HCT116 (cell line): ENCODE measurements at regions not wholly inside any gene's neighbourhood (a gene's known extent, or its start where the extent isn't known, plus 50 kb on each side); places are given as distances from the start of the nearest gene placed in this dataset.

ENCODE experiments used
- EZH2phosphoT487 ChIP-seq: fragments of 200-600 bp; IDR thresholded peaks from 2 replicates; pipeline ENCODE4 v1.6.1; 2018; ENCODE audit warnings: antibody characterized with exemption, borderline replicate concordance
- POLR2A ChIP-seq: IDR thresholded peaks from 2 replicates; pipeline ENCODE4 v1.7.0; 2011; ENCODE audit warnings: borderline replicate concordance; ENCODE audit not compliant: insufficient read depth, insufficient read length; ENCODE audit errors: extremely low read depth
- POLR2AphosphoS5 ChIP-seq: IDR thresholded peaks from 2 replicates; pipeline ENCODE4 v1.6.1; 2011; ENCODE audit warnings: mild to moderate bottlenecking, low read depth, low read length, moderate library complexity
- SIN3A ChIP-seq: IDR thresholded peaks from 2 replicates; pipeline ENCODE4 v1.6.1; 2012; ENCODE audit warnings: low read depth
- SP1 ChIP-seq: IDR thresholded peaks from 2 replicates; pipeline ENCODE4 v1.6.1; 2012; ENCODE audit warnings: low read depth
- SRF ChIP-seq: IDR thresholded peaks from 2 replicates; pipeline ENCODE4 v1.6.1; 2012; ENCODE audit warnings: low read depth
- YY1 ChIP-seq: IDR thresholded peaks from 2 replicates; pipeline ENCODE4 v1.6.1; 2011; ENCODE audit warnings: low read length, low read depth, moderate library complexity, mild to moderate bottlenecking; ENCODE audit not compliant: insufficient replicate concordance; ENCODE audit errors: extremely low read depth
- TF ChIP-seq, protein P1 (sequence below): IDR thresholded peaks from 2 replicates; pipeline ENCODE4 v1.6.1; 2011; ENCODE audit warnings: mild to moderate bottlenecking, low read length, moderate library complexity; ENCODE audit not compliant: insufficient replicate concordance; ENCODE audit errors: extremely low read depth
- TF ChIP-seq, protein P2 (sequence below), 3 experiments: fragments of 200-600 bp in 1 of 3; sonication (generic) in 1 of 3; IDR thresholded peaks in 2 of 3; conservative IDR thresholded peaks in 1 of 3; 2 replicates each; pipeline ENCODE4 v1.5.1; 2012 to 2017; ENCODE audit warnings: low read depth in 2 of 3, low read length in 2 of 3, antibody characterized with exemption in 1 of 3, borderline replicate concordance in 1 of 3, control low read depth in 1 of 3, mild to moderate bottlenecking in 1 of 3, mixed read lengths in 1 of 3, mixed run types in 1 of 3, moderate library complexity in 1 of 3; ENCODE audit not compliant: insufficient read depth in 1 of 3
- TF ChIP-seq, protein P3 (sequence below): IDR thresholded peaks from 2 replicates; pipeline ENCODE4 v1.6.1; 2012

DNA sequence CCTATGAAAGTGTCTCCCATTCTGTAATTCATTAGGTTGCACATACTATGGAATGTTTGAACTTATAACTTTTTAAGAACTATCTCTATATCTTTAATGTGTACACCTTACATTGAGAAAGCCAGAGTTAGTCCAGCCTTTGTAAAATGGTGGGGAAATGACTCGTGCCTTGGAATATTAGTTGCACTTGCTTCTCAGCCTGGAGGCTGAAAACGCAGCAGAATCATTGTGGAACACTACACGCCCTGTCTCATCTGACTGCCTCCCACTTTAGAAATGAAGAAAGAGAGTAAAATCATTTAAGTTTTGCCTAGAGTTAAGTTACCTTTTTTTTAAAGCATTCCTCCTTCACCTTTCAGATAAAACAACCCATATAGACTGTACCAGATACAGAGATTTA lies 90.7 kb upstream of the WSB1 start:
- TF ChIP-seq, protein P1, sequence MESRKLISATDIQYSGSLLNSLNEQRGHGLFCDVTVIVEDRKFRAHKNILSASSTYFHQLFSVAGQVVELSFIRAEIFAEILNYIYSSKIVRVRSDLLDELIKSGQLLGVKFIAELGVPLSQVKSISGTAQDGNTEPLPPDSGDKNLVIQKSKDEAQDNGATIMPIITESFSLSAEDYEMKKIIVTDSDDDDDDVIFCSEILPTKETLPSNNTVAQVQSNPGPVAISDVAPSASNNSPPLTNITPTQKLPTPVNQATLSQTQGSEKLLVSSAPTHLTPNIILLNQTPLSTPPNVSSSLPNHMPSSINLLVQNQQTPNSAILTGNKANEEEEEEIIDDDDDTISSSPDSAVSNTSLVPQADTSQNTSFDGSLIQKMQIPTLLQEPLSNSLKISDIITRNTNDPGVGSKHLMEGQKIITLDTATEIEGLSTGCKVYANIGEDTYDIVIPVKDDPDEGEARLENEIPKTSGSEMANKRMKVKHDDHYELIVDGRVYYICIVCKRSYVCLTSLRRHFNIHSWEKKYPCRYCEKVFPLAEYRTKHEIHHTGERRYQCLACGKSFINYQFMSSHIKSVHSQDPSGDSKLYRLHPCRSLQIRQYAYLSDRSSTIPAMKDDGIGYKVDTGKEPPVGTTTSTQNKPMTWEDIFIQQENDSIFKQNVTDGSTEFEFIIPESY, result no peak
- TF ChIP-seq SIN3A (no peak), POLR2A (no peak), EZH2phosphoT487 (no peak), POLR2AphosphoS5 (no peak), SP1 (no peak), YY1 (no peak), SRF (no peak)
- TF ChIP-seq, protein P2, sequence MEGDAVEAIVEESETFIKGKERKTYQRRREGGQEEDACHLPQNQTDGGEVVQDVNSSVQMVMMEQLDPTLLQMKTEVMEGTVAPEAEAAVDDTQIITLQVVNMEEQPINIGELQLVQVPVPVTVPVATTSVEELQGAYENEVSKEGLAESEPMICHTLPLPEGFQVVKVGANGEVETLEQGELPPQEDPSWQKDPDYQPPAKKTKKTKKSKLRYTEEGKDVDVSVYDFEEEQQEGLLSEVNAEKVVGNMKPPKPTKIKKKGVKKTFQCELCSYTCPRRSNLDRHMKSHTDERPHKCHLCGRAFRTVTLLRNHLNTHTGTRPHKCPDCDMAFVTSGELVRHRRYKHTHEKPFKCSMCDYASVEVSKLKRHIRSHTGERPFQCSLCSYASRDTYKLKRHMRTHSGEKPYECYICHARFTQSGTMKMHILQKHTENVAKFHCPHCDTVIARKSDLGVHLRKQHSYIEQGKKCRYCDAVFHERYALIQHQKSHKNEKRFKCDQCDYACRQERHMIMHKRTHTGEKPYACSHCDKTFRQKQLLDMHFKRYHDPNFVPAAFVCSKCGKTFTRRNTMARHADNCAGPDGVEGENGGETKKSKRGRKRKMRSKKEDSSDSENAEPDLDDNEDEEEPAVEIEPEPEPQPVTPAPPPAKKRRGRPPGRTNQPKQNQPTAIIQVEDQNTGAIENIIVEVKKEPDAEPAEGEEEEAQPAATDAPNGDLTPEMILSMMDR (IDR thresholded peaks at IDR 0.05 in 2 of 3, conservative IDR thresholded peaks at IDR 0.05 in 1 of 3; ENCODE audit: borderline replicate concordance in 1 of 3, insufficient read depth in 1 of 3, low read depth in 2 of 3, low read length in 2 of 3), result no peak
- TF ChIP-seq, protein P3, sequence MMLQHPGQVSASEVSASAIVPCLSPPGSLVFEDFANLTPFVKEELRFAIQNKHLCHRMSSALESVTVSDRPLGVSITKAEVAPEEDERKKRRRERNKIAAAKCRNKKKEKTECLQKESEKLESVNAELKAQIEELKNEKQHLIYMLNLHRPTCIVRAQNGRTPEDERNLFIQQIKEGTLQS, result no peak
